Smooth muscle cell (in vitro differentiated cells): ENCODE measurements at regions not wholly inside any gene's neighbourhood (a gene's known extent, or its start where the extent isn't known, plus 50 kb on each side); places are given as distances from the start of the nearest gene placed in this dataset.

Experiments
- DNase-seq: peaks from one replicate; lab custom pipeline; 2025; ENCODE audit not compliant: unreplicated experiment; lab: John Stamatoyannopoulos, UW
- H2AFZ ChIP-seq: fragments of 200-600 bp; sonication (generic); 2 replicates; pipeline ENCODE4 v1.6.0; 2016; ENCODE audit warnings: antibody characterized with exemption, low read depth, mild to moderate bottlenecking
- H3F3A ChIP-seq: fragments of 200-600 bp; sonication (generic); 2 replicates; pipeline ENCODE4 v1.6.0; 2017; ENCODE audit warnings: antibody characterized with exemption, low read depth
- H3K27ac ChIP-seq: fragments of 200-600 bp; sonication (generic); 2 replicates; pipeline ENCODE4 v1.5.1; 2016; ENCODE audit warnings: low read depth, mild to moderate bottlenecking
- H3K27me3 ChIP-seq: fragments of 200-600 bp; sonication (generic); 2 replicates; pipeline ENCODE4 v1.6.1; 2016; ENCODE audit warnings: low read depth, mild to moderate bottlenecking
- H3K36me3 ChIP-seq: fragments of 200-600 bp; sonication (generic); 2 replicates; pipeline ENCODE4 v1.5.1; 2016; ENCODE audit warnings: low read depth
- H3K4me1 ChIP-seq: fragments of 200-600 bp; sonication (generic); 2 replicates; pipeline ENCODE4 v1.5.1; 2016; ENCODE audit warnings: low read depth
- H3K4me2 ChIP-seq: fragments of 200-600 bp; sonication (generic); 2 replicates; pipeline ENCODE4 v1.6.0; 2016; ENCODE audit warnings: mild to moderate bottlenecking
- H3K4me3 ChIP-seq: fragments of 200-600 bp; sonication (generic); 2 replicates; pipeline ENCODE4 v1.5.1; 2016; ENCODE audit warnings: mild to moderate bottlenecking
- H3K79me2 ChIP-seq: fragments of 200-600 bp; sonication (generic); 2 replicates; pipeline ENCODE4 v1.6.0; 2016; ENCODE audit warnings: low read depth, mild to moderate bottlenecking
- H3K9ac ChIP-seq: fragments of 200-600 bp; sonication (generic); 2 replicates; pipeline ENCODE4 v1.6.0; 2016; ENCODE audit warnings: low read depth
- H3K9me3 ChIP-seq: fragments of 200-600 bp; sonication (generic); replicated peaks from 2 replicates; pipeline ENCODE4 v1.5.1; 2016; ENCODE audit warnings: low read depth
- H4K20me1 ChIP-seq: fragments of 200-600 bp; sonication (generic); 2 replicates; pipeline ENCODE4 v1.6.0; 2016; ENCODE audit warnings: low read depth
- WGBS: methylation state at CpG from one replicate; pipeline ENCODE4 v1.1.7; 2016; ENCODE audit warnings: low lambda C conversion rate; 5-methylcytosine and 5-hydroxymethylcytosine counted together
- TF ChIP-seq, protein P1 (sequence below): fragments of 200-600 bp; sonication (generic); IDR thresholded peaks from 2 replicates; pipeline ENCODE4 v1.5.1; 2017; ENCODE audit warnings: borderline replicate concordance, mild to moderate bottlenecking, antibody characterized with exemption; ENCODE audit not compliant: insufficient read depth, poor library complexity, severe bottlenecking

DNA sequence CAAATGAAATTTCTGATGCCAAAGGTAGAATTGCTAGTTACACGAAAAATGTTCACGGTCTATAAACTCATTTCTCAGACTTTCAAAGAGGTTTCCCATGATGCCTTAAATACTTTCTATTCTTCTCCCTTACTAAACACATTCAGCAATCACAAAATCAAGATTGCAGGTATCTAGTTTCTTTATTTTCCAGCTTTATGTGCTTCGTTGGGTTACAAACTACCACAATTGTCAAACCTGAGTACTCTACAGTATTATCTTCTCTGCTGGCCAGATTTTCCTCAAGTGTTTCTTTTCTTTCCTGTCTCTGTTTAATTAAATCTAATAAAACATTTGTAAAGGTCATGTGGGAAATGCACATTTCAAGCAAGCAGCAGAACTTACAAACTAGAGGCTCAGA lies 201.8 kb upstream of the ZNF385D start:
- DNase-seq, result no peak
- no peaks in the 10 kb centered on the region for H4K20me1 ChIP-seq
- TF ChIP-seq, protein P1, sequence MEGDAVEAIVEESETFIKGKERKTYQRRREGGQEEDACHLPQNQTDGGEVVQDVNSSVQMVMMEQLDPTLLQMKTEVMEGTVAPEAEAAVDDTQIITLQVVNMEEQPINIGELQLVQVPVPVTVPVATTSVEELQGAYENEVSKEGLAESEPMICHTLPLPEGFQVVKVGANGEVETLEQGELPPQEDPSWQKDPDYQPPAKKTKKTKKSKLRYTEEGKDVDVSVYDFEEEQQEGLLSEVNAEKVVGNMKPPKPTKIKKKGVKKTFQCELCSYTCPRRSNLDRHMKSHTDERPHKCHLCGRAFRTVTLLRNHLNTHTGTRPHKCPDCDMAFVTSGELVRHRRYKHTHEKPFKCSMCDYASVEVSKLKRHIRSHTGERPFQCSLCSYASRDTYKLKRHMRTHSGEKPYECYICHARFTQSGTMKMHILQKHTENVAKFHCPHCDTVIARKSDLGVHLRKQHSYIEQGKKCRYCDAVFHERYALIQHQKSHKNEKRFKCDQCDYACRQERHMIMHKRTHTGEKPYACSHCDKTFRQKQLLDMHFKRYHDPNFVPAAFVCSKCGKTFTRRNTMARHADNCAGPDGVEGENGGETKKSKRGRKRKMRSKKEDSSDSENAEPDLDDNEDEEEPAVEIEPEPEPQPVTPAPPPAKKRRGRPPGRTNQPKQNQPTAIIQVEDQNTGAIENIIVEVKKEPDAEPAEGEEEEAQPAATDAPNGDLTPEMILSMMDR, result no peak

DNA sequence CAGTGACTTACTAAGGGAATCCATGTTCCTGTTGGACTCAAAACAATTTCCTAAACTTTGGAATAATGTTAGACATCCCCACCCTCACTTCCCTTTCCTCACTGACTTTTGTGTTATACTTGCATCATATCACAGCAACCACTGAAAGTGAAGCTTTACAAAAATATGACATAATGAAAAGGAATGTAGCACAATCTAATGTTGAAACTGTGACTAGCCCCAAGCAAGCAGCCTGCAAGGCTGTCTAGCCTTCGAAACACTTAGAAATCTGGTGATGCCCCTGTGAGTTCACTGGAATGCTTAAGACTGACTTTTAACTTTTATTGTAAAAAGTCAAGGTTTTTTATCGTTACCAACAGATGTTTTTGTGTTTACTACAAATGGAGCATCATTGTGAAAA lies 203.7 kb upstream of the ZNF385D start:
- Histone ChIP-seq H3K4me3 (no peak overlapping the region), H3K4me2 (no peak overlapping the region), H3F3A (no peaks in the 10 kb centered on the region), H3K9me3 (no peaks in the 10 kb centered on the region), H3K9ac (no peak overlapping the region), H4K20me1 (no peaks in the 10 kb centered on the region), H3K27ac (peak overlapping the region; percentile 34), H3K27me3 (no peaks in the 10 kb centered on the region), H3K4me1 (no peaks in the 10 kb centered on the region), H3K79me2 (no peaks in the 10 kb centered on the region), H3K36me3 (no peaks in the 10 kb centered on the region), H2AFZ (peak overlapping the region; percentile 6)
- 41% methylated on average over 2 of the region's 2 CpGs for WGBS
- no peak for DNase-seq
- TF ChIP-seq, protein P1, result no peak

More for the DNA sequence above, 201.8 kb upstream of the ZNF385D start:
- Histone ChIP-seq H3K4me2 (no peak overlapping the region), H3K4me1 (no peaks in the 10 kb centered on the region), H3K4me3 (no peak overlapping the region), H3K27me3 (no peaks in the 10 kb centered on the region), H3K27ac (no peak overlapping the region), H3K36me3 (no peaks in the 10 kb centered on the region), H3K79me2 (no peaks in the 10 kb centered on the region), H3F3A (no peaks in the 10 kb centered on the region), H3K9ac (no peak overlapping the region), H2AFZ (no peak overlapping the region), H3K9me3 (no peaks in the 10 kb centered on the region)
- WGBS, result 97% methylated on average over 3 of the region's 3 CpGs

DNA sequence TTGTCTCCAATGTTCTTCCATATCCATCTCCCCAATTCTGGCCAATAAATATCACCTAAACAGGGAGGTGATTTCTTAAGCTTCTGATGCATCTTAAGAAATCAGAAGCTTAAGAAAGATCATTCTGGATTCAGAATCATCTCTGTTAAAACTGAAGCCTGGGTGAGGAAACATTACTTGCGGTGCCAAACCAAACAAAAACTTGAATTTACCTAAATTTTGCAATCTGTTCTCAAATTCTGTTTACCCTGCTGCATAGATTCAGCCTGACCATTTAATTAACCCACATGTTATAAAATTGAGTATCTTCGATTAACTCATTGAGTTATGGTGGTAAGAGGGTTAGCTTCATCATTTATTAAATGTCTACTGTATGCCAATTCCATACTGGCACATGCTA lies 204.4 kb upstream of the ZNF385D start:
- Histone ChIP-seq H3F3A (no peaks in the 10 kb centered on the region), H2AFZ (no peak overlapping the region), H3K4me1 (no peaks in the 10 kb centered on the region), H3K4me3 (no peak overlapping the region), H3K36me3 (no peaks in the 10 kb centered on the region), H3K9ac (no peak overlapping the region), H3K79me2 (no peaks in the 10 kb centered on the region), H3K27me3 (no peaks in the 10 kb centered on the region), H3K9me3 (no peaks in the 10 kb centered on the region), H3K27ac (no peak overlapping the region), H4K20me1 (no peaks in the 10 kb centered on the region), H3K4me2 (no peak overlapping the region)
- DNase-seq, result no peak
- WGBS, result 88% methylated on average over 2 of the region's 2 CpGs
- TF ChIP-seq, protein P1, result no peak

DNA sequence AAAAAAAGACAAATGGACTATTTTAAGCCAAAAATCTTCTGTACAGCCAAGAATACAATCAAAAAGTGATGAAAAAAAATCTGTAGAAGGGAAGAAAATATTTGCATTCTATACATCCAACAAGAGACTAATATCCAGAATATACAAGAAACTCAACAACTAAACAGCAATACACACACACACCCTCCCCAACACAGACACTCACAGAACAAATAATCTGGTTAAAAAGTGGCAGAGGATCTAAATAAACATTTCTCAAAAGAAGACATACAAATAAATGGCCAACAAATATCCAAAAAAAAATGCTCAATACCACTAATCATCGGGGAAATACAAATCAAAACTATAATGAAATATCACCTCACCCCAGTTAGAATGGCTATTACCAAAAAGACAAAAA lies 209.0 kb upstream of the ZNF385D start:
- no peak overlapping the region for H3K4me3 ChIP-seq
- no peak overlapping the region for H3K4me2 ChIP-seq
- peaks cover 6% of the 10 kb centered on the region for H3K27me3 ChIP-seq
- no peak overlapping the region for H2AFZ ChIP-seq
- no peaks in the 10 kb centered on the region for H3K36me3 ChIP-seq
- no peaks in the 10 kb centered on the region for H3K9me3 ChIP-seq
- TF ChIP-seq, protein P1, result no peak
- H3K79me2 ChIP-seq, result no peaks in the 10 kb centered on the region
- H4K20me1 ChIP-seq, result no peaks in the 10 kb centered on the region
- no peak overlapping the region for H3K9ac ChIP-seq
- H3F3A ChIP-seq, result no peaks in the 10 kb centered on the region
- no peaks in the 10 kb centered on the region for H3K4me1 ChIP-seq
- no peak for DNase-seq
- 57% methylated on average over 1 of the region's 1 CpG for WGBS
- no peak overlapping the region for H3K27ac ChIP-seq
